Adrenal gland (tissue), 9 donors: ENCODE measurements at regions not wholly inside any gene's neighbourhood (a gene's known extent, or its start where the extent isn't known, plus 50 kb on each side); places are given as distances from the start of the nearest gene placed in this dataset.

ENCODE experiments used
- DNase-seq, 7 donors: peaks; one replicate each; pipeline ENCODE4 v3.0.0-alpha.2; 2019 to 2020
- H3K27ac ChIP-seq, 5 donors: fragments of 200-600 bp; sonication (generic) in 4 of 5; 1 replicate in 3 of 5; 2 replicates in 2 of 5; pipeline versions ENCODE4 v1.5.1 to v1.8.0; 2016 to 2020; ENCODE audit warnings: mild to moderate bottlenecking in 1 of 5
- H3K27me3 ChIP-seq: fragments of 200-600 bp; 2 replicates; pipeline ENCODE4 v1.8.0; 2021
- H3K36me3 ChIP-seq, 2 donors: fragments of 200-600 bp; replicated peaks in 1 of 2; 1 replicate in 1 of 2; 2 replicates in 1 of 2; pipeline versions ENCODE4 v1.5.1 to v1.8.0; 2018 to 2022
- H3K4me1 ChIP-seq, 2 donors: fragments of 200-600 bp; replicated peaks in 1 of 2; 1 replicate in 1 of 2; 2 replicates in 1 of 2; pipeline versions ENCODE4 v1.5.1 to v1.8.0; 2018 to 2021
- H3K4me3 ChIP-seq, 4 donors: fragments of 200-600 bp; sonication (generic) in 3 of 4; one replicate each; pipeline ENCODE4 v1.5.1; 2016 to 2018
- H3K9me3 ChIP-seq, 3 donors: fragments of 200-600 bp; sonication (generic) in 1 of 3; replicated peaks in 1 of 3; 1 replicate in 2 of 3; 2 replicates in 1 of 3; pipeline versions ENCODE4 v1.5.1 to v1.8.0; 2016 to 2021
- POLR2A ChIP-seq, 2 donors: fragments of 450-650 bp; IDR thresholded peaks; one replicate each; pipeline ENCODE4 v1.6.1; 2017; ENCODE audit warnings: antibody characterized with exemption in 2 of 2, mild to moderate bottlenecking in 2 of 2, moderate library complexity in 1 of 2
- whole genome bisulfite sequencing, 4 donors: extraction: QIAGEN DNeasy Blood & Tissue Kit in 2 of 4; methylation state at CpG; one replicate each; pipeline versions ENCODE4 v1.1.5 to v1.1.7; 2013 to 2017; 5-methylcytosine and 5-hydroxymethylcytosine counted together
- intact Hi-C, 2 donors: fragments of 100-400 bp; cut with DNase I; formaldehyde crosslinking; loops; one replicate each; pipeline versions ENCODE4 v1.14.1 to v1.15.0; 2022 to 2023
- TF ChIP-seq, protein P1 (sequence below), 6 experiments: fragments of 450-650 bp in 4 of 6; fragments of 200-600 bp in 2 of 6; sonication (generic) in 1 of 6; IDR thresholded peaks; 1 replicate in 5 of 6; 2 replicates in 1 of 6; pipeline versions ENCODE4 v1.5.1 to v1.8.0; 2016 to 2021; ENCODE audit warnings: antibody characterized with exemption in 6 of 6, mild to moderate bottlenecking in 2 of 6, moderate library complexity in 1 of 6
- donor health status: healthy with polysubstance abuse.
- donor health status: Bipolar disorder and iron deficiency.
- donor health status: DM: yes; HTN: yes; CAD: no.
- donor health status: DM: no; HTN: no; CAD: no.
- donor health status: DM: no; HTN: no; CAD: no.

DNA sequence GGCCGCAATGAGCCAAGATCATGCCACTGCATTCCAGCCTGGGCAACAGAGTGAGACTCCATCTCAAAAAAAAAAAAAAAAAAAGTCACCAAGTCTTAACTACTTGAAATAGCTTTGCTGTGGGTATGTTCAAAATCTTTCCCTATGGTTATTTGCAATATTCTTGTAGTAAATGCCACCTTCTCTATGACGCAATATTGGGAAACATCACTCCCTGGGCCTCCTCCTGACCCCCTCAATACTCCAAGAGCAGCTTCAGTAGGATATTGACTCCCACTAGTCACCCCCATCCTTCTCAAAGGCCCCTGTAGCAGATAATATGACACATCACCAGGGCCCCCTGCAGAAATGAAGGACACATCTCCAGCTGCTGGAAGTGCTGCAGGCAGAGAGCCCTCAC is 137.8 kb downstream of the AIPL1 start:
- intact Hi-C loops: no loop called here
- no peaks in the 10 kb centered on the region for H3K4me1 ChIP-seq
- H3K36me3 ChIP-seq: no peaks in the 10 kb centered on the region
- 75 to 84% (median 79%) methylated on average over 2 of the region's 2 CpGs for WGBS, 4 donors
- TF ChIP-seq, protein P1, sequence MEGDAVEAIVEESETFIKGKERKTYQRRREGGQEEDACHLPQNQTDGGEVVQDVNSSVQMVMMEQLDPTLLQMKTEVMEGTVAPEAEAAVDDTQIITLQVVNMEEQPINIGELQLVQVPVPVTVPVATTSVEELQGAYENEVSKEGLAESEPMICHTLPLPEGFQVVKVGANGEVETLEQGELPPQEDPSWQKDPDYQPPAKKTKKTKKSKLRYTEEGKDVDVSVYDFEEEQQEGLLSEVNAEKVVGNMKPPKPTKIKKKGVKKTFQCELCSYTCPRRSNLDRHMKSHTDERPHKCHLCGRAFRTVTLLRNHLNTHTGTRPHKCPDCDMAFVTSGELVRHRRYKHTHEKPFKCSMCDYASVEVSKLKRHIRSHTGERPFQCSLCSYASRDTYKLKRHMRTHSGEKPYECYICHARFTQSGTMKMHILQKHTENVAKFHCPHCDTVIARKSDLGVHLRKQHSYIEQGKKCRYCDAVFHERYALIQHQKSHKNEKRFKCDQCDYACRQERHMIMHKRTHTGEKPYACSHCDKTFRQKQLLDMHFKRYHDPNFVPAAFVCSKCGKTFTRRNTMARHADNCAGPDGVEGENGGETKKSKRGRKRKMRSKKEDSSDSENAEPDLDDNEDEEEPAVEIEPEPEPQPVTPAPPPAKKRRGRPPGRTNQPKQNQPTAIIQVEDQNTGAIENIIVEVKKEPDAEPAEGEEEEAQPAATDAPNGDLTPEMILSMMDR (IDR thresholded peaks at IDR 0.05): no peak
- no peak for TF ChIP-seq POLR2A (IDR thresholded peaks at IDR 0.05)
- no peaks in the 10 kb centered on the region for H3K27me3 ChIP-seq
- H3K27ac ChIP-seq: no peak overlapping the region
- H3K9me3 ChIP-seq: no peaks in the 10 kb centered on the region
- no peak for DNase-seq
- no peak overlapping the region for H3K4me3 ChIP-seq

- no peak for TF ChIP-seq POLR2A (IDR thresholded peaks at IDR 0.05)
- TF ChIP-seq, protein P1 (IDR thresholded peaks at IDR 0.05): no peak
- Histone ChIP-seq H3K27me3 (no peaks in the 10 kb centered on the region), H3K36me3 (no peaks in the 10 kb centered on the region), H3K9me3 (no peaks in the 10 kb centered on the region), H3K4me3 (no peak overlapping the region), H3K4me1 (no peaks in the 10 kb centered on the region), H3K27ac (no peak overlapping the region)
- DNase-seq: no peak
- WGBS, 4 donors: 77 to 84% (median 80%) methylated on average over 2 of the region's 2 CpGs
- intact Hi-C loops: no loop called here
Observed at GRCh38 chr17:6290488-6291196, 144.3 kb downstream of the AIPL1 start.

GRCh38 chr17:6286233-6286632 is 148.7 kb downstream of the AIPL1 start:
- Histone ChIP-seq H3K36me3 (no peaks in the 10 kb centered on the region), H3K4me1 (no peaks in the 10 kb centered on the region), H3K4me3 (no peak overlapping the region), H3K9me3 (no peaks in the 10 kb centered on the region), H3K27ac (no peak overlapping the region), H3K27me3 (no peaks in the 10 kb centered on the region)
- no peak for DNase-seq
- TF ChIP-seq, protein P1 (IDR thresholded peaks at IDR 0.05): no peak
- TF ChIP-seq POLR2A (IDR thresholded peaks at IDR 0.05): no peak
- 39 to 50% (median 45%) methylated on average over 4 of the region's 4 CpGs for WGBS, 4 donors
- intact Hi-C loops: no loop called here

DNA sequence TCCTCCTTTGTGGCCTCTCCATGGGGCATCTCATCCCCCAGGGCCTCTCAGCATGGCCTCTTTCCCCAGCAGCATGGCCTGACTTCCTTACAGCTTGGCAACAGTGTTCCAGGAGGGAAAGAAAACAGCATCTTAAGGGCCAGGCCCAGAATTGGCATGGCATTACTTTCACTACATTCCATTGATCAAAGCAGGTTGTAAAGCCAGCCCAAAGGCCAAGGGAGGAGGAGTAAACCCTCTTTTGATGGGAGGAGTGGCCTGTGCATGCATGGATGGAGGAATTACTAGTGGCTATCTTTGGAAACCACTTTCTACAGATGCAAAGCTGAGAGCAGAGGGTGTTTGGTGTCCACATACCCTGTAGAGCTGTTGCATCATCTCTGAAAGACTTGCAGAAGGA is 149.4 kb downstream of the AIPL1 start:
- Histone ChIP-seq H3K4me1 (no peaks in the 10 kb centered on the region), H3K9me3 (no peaks in the 10 kb centered on the region), H3K27ac (no peak overlapping the region), H3K36me3 (no peaks in the 10 kb centered on the region), H3K27me3 (no peaks in the 10 kb centered on the region), H3K4me3 (no peak overlapping the region)
- TF ChIP-seq POLR2A (IDR thresholded peaks at IDR 0.05): no peak
- no peak for DNase-seq
- intact Hi-C loops: no loop called here

- H3K27me3 ChIP-seq: no peaks in the 10 kb centered on the region
- H3K27ac ChIP-seq: no peak overlapping the region
- H3K36me3 ChIP-seq: no peaks in the 10 kb centered on the region
- no peak for DNase-seq
- no peaks in the 10 kb centered on the region for H3K9me3 ChIP-seq
- no peaks in the 10 kb centered on the region for H3K4me1 ChIP-seq
- 34 to 56% (median 50%) methylated on average over 7 of the region's 7 CpGs for whole genome bisulfite sequencing, 4 donors
- H3K4me3 ChIP-seq: no peak overlapping the region
- intact Hi-C loops: no loop called here
- TF ChIP-seq, protein P1 (IDR thresholded peaks at IDR 0.05): no peak
- TF ChIP-seq POLR2A (IDR thresholded peaks at IDR 0.05): no peak
Observed at GRCh38 chr17:6279659-6280058, 155.3 kb downstream of the AIPL1 start.
